SJCRH30 (cell line): ENCODE measurements at regions not wholly inside any gene's neighbourhood (a gene's known extent, or its start where the extent isn't known, plus 50 kb on each side); places are given as distances from the start of the nearest gene placed in this dataset.

Experiments
- DNase-seq, 2 experiments: peaks; one replicate each; pipeline ENCODE4 v3.0.0-alpha.2; 2015 to 2020
- H3K27ac ChIP-seq: fragments of 250-450 bp; sonication (Bioruptor Pico); 2 replicates; pipeline ENCODE4 v1.5.1; 2020; ENCODE audit warnings: mild to moderate bottlenecking, moderate library complexity
- H3K27me3 ChIP-seq: fragments of 250-450 bp; sonication (Bioruptor Pico); 2 replicates; pipeline ENCODE4 v1.5.1; 2020; ENCODE audit warnings: mild to moderate bottlenecking, moderate library complexity
- H3K36me3 ChIP-seq: fragments of 250-450 bp; sonication (Bioruptor Pico); 2 replicates; pipeline ENCODE4 v1.5.1; 2020; ENCODE audit warnings: mild to moderate bottlenecking, moderate library complexity
- H3K4me1 ChIP-seq: fragments of 250-450 bp; sonication (Bioruptor Pico); 2 replicates; pipeline ENCODE4 v1.5.1; 2020; ENCODE audit warnings: mild to moderate bottlenecking, moderate library complexity
- H3K4me3 ChIP-seq: fragments of 250-450 bp; sonication (Bioruptor Pico); 2 replicates; pipeline ENCODE4 v1.5.1; 2020; ENCODE audit warnings: mild to moderate bottlenecking, moderate library complexity
- H3K9me3 ChIP-seq: fragments of 250-450 bp; sonication (Bioruptor Pico); replicated peaks from 2 replicates; pipeline ENCODE4 v1.5.1; 2020; ENCODE audit warnings: mild to moderate bottlenecking, moderate library complexity

DNA sequence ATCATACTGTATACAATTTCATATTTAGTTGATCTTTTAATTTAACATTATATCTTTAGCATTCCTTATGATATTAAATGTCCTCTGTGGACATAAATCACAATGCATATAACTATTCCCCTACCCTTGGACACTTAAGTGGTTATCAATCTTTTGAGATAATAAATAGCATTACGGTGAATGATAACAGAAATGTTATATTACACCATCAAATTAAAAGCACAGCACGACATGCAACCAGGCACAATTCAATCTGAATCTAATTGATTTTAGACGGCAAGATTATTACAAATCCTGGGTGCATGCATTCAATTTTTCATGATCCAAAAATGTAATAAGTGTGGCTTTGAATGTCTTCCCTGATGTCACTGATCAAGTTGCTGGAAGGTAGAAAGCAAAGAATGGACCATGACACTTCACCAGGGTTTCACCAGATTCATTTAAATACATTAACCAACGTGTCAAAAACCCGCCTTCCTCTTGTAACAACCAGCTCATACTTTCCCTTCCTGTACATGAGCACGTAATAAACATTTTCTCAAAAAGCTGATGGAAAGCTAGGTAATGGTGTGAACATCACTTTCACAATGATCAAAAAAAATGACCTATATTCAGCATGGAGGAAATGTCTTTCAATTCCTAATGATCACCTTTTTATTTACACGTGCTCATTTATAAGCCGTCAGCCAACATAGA, 513.7 kb upstream of the ID2 start:
- Histone ChIP-seq H3K27ac (no peak overlapping the region), H3K27me3 (no peaks in the 10 kb centered on the region), H3K9me3 (no peaks in the 10 kb centered on the region), H3K4me3 (no peak overlapping the region), H3K4me1 (no peaks in the 10 kb centered on the region), H3K36me3 (no peaks in the 10 kb centered on the region)
- no peak for DNase-seq

DNA sequence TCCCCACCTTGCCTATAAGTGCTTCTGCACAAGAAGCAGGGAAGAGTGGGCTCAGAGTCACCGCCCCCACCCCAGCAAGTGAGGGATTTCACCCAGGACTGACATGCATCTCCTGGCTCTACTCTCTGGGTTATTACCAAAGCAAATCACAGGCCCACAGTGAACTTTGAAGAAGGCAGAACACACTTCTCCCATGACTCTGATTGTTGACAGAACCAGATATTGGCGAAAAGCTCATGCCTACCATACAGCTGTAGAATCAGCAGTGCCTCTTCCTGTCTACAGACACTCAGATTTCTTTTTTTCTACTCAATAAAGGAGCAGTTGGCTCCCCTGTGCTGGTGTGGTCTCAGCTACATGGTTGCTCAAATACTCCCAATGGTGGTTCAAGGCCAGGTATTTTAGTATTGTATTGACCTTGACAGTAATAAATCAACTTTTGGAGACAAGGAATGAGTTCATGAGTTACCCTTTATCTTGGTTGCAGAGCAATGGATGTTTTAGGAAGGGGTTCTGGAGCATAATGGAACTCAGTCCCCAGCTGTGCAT, 512.9 kb upstream of the ID2 start:
- H3K36me3 ChIP-seq = no peaks in the 10 kb centered on the region
- H3K4me3 ChIP-seq = no peak overlapping the region
- no peaks in the 10 kb centered on the region for H3K4me1 ChIP-seq
- no peak overlapping the region for H3K27ac ChIP-seq
- H3K9me3 ChIP-seq = no peaks in the 10 kb centered on the region
- no peak for DNase-seq
- H3K27me3 ChIP-seq = no peaks in the 10 kb centered on the region

GRCh38 chr2:8169443-8169842, 512.4 kb upstream of the ID2 start:
- Histone ChIP-seq H3K4me3 (no peak overlapping the region), H3K27me3 (no peaks in the 10 kb centered on the region), H3K9me3 (no peaks in the 10 kb centered on the region), H3K27ac (no peak overlapping the region), H3K36me3 (no peaks in the 10 kb centered on the region), H3K4me1 (no peaks in the 10 kb centered on the region)
- DNase-seq = no peak

- no peak for DNase-seq
- Histone ChIP-seq H3K9me3 (no peaks in the 10 kb centered on the region), H3K27me3 (no peaks in the 10 kb centered on the region), H3K4me3 (no peak overlapping the region), H3K36me3 (no peaks in the 10 kb centered on the region), H3K4me1 (no peaks in the 10 kb centered on the region), H3K27ac (no peak overlapping the region)
Observed at GRCh38 chr2:8170552-8171327, 511.1 kb upstream of the ID2 start.

DNA sequence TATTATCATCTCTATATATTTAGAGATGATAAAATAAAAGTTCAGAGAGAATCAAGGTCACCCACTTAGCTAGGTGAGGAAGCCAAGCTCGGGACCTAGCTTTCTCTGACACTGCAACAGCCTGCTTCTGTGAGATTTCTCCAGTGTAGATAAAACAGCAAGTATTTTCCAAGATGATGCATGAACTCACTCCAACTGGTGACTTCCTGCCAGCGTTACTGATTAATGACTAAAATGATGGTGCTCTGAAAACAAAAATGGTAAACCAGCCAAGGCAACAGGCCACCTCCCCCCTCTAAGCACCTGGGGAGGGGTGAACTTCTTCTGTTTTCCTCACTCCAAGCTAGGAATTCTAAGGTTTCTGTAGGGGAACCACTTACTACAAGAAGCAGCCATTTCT, 510.2 kb upstream of the ID2 start:
- Histone ChIP-seq H3K9me3 (no peaks in the 10 kb centered on the region), H3K27ac (no peak overlapping the region), H3K27me3 (no peaks in the 10 kb centered on the region), H3K4me3 (no peak overlapping the region), H3K4me1 (no peaks in the 10 kb centered on the region), H3K36me3 (no peaks in the 10 kb centered on the region)
- no peak for DNase-seq

DNA sequence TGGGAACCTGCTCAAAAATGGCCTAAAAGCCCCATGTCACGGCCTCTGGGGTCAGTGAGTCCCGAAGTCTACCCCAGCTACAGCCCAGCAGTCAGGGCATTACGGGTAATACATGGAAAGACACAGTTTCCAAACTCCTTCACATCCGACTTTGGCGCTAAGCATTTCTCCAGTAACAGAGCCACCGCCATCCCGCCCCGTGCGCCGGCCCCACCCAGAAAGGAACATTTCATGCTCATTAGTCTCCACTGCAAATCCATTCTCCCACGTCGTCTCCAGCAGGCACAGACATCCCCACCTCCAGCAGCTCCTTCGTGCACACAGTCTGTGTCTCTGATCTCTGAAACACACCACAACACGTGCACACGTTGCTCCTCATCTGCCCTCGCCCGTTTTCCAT, 509.2 kb upstream of the ID2 start:
- no peak overlapping the region for H3K4me3 ChIP-seq
- H3K36me3 ChIP-seq = no peaks in the 10 kb centered on the region
- no peaks in the 10 kb centered on the region for H3K27me3 ChIP-seq
- no peaks in the 10 kb centered on the region for H3K4me1 ChIP-seq
- H3K9me3 ChIP-seq = no peaks in the 10 kb centered on the region
- H3K27ac ChIP-seq = no peak overlapping the region
- DNase-seq = no peak

DNA sequence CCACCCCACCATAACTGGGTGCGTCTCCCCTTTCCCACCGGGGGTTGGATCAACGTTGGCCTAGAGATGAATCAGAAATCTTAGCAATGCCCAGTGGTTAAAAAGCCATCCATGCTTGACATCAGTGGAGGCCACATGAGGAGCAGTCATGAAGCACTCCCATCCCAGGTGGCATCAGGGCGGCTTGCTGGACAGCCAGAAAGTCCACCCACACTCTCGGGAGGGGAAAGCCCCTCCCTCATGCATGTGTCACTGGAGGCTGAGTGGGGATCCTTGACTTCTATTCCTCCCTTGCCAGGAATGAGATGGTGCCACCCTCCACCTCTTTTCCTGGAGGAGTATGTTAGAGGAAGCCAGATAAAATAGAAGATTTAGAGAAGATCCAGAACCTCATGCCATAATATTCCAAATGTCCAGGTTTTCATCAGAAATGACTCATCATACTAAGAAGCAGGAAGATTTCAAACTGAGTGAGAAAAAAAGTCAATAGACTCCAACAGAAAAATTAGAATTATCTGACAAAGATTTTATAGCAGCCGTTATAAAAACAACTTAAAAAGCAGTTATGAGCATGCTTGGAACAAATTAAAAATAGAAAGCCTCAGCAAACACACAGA, 507.1 kb upstream of the ID2 start:
- H3K27ac ChIP-seq = no peak overlapping the region
- no peaks in the 10 kb centered on the region for H3K9me3 ChIP-seq
- H3K36me3 ChIP-seq = no peaks in the 10 kb centered on the region
- H3K4me3 ChIP-seq = no peak overlapping the region
- no peaks in the 10 kb centered on the region for H3K27me3 ChIP-seq
- H3K4me1 ChIP-seq = no peaks in the 10 kb centered on the region
- no peak for DNase-seq

- DNase-seq = no peak
- H3K4me1 ChIP-seq = no peaks in the 10 kb centered on the region
- no peaks in the 10 kb centered on the region for H3K27me3 ChIP-seq
- H3K4me3 ChIP-seq = no peak overlapping the region
- H3K36me3 ChIP-seq = no peaks in the 10 kb centered on the region
- no peak overlapping the region for H3K27ac ChIP-seq
- no peaks in the 10 kb centered on the region for H3K9me3 ChIP-seq
Observed at GRCh38 chr2:8176887-8177286, 505.0 kb upstream of the ID2 start.

DNA sequence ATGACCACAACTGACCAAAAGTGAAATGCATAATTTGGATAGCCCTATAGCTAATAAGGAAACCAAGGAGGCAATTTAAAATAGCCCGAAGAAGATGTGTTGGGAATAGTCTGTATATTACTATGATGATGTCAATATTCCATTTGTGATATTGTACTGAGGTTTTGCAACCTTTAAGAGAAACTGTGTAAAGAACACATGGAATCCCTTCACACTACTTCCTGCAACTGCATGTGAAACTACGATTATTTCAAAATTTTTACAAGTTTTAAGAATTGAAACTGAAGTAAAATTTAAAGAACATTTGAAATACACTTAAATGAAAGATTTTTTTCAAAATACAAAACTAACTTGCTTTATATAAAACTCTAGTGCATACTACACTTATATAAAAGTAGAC, 504.3 kb upstream of the ID2 start:
- Histone ChIP-seq H3K27me3 (no peaks in the 10 kb centered on the region), H3K4me3 (no peak overlapping the region), H3K36me3 (no peaks in the 10 kb centered on the region), H3K4me1 (no peaks in the 10 kb centered on the region), H3K9me3 (no peaks in the 10 kb centered on the region), H3K27ac (no peak overlapping the region)
- no peak for DNase-seq

- Histone ChIP-seq H3K4me3 (no peak overlapping the region), H3K4me1 (no peaks in the 10 kb centered on the region), H3K27me3 (no peaks in the 10 kb centered on the region), H3K27ac (no peak overlapping the region), H3K9me3 (no peaks in the 10 kb centered on the region; the same call in 1 of the 2 replicates), H3K36me3 (no peaks in the 10 kb centered on the region)
- no peak for DNase-seq
Observed at GRCh38 chr2:8178911-8179310, 502.9 kb upstream of the ID2 start.

- DNase-seq = no peak
- H3K36me3 ChIP-seq = no peaks in the 10 kb centered on the region
- H3K27ac ChIP-seq = no peak overlapping the region
- no peak overlapping the region for H3K4me3 ChIP-seq
- no peaks in the 10 kb centered on the region for H3K9me3 ChIP-seq
- H3K27me3 ChIP-seq = no peaks in the 10 kb centered on the region
- no peaks in the 10 kb centered on the region for H3K4me1 ChIP-seq
Observed at GRCh38 chr2:8189316-8189715, 492.5 kb upstream of the ID2 start.

DNA sequence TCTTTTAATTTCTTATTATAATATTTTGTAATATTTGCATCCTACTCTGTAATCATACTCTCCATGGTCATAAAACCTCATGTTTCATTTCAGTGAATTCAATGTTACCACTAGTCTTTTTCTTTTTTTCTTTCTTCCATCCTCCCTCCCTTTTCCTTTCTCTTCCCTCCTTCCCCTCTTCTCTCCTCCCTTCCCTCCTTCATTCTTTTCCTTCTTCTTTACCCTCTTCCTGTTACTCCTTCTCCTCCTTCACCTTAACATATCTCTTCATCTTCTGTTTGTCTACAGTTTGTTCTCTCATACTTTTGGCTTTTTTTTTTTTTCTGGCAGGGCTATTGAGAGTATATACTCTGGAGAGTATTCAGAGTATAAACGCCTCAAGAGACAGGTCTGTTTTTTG, 491.6 kb upstream of the ID2 start:
- Histone ChIP-seq H3K4me3 (no peak overlapping the region), H3K9me3 (no peaks in the 10 kb centered on the region), H3K4me1 (no peaks in the 10 kb centered on the region), H3K27ac (no peak overlapping the region), H3K36me3 (no peaks in the 10 kb centered on the region), H3K27me3 (no peaks in the 10 kb centered on the region)
- no peak for DNase-seq

DNA sequence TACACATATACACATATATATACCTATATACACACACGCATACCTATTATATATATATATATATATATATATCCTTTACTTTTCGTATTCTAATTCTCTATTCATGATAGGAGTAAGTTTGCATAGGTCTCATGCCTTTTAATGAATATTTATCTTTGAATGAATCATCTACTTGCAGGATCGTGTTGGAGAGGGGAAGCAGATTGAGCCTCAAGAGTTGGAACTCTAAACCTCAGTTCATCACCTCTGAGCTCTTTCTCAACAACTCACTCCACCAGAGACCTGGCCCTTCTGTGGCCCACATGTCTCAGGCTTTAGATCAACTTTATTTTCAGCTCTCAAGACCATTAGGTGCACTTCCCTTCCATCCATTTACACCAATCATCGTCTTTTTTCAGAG, 490.4 kb upstream of the ID2 start:
- no peak for DNase-seq
- Histone ChIP-seq H3K4me1 (no peaks in the 10 kb centered on the region), H3K27ac (no peak overlapping the region), H3K36me3 (no peaks in the 10 kb centered on the region), H3K4me3 (no peak overlapping the region), H3K27me3 (no peaks in the 10 kb centered on the region), H3K9me3 (no peaks in the 10 kb centered on the region)

GRCh38 chr2:8193146-8193545, 488.7 kb upstream of the ID2 start:
- H3K9me3 ChIP-seq = no peaks in the 10 kb centered on the region
- DNase-seq = no peak
- H3K36me3 ChIP-seq = no peaks in the 10 kb centered on the region
- H3K4me3 ChIP-seq = no peak overlapping the region
- no peaks in the 10 kb centered on the region for H3K27me3 ChIP-seq
- H3K27ac ChIP-seq = no peak overlapping the region
- H3K4me1 ChIP-seq = no peaks in the 10 kb centered on the region
